Thymus (tissue), 11 donors: ENCODE measurements at regions not wholly inside any gene's neighbourhood (a gene's known extent, or its start where the extent isn't known, plus 50 kb on each side); places are given as distances from the start of the nearest gene placed in this dataset.

Source experiments
- DNase-seq, 9 donors: peaks; one replicate each; pipeline ENCODE4 v3.0.0-alpha.2; 2013; ENCODE audit warnings: low spot score in 9 of 9, low read depth in 6 of 9, missing footprints in 1 of 9
- H3K27ac ChIP-seq, 2 donors: one replicate each; pipeline ENCODE4 v1.5.1; 2013; ENCODE audit warnings: control low read depth in 1 of 2, low read depth in 1 of 2, low read length in 1 of 2, mild to moderate bottlenecking in 1 of 2, moderate library complexity in 1 of 2
- H3K27me3 ChIP-seq, 2 donors: one replicate each; pipeline ENCODE4 v1.5.1; 2013; ENCODE audit warnings: low read length in 1 of 2; ENCODE audit not compliant: control insufficient read depth in 2 of 2, insufficient read depth in 1 of 2
- H3K36me3 ChIP-seq, 2 donors: one replicate each; pipeline ENCODE4 v1.5.1; 2013; ENCODE audit warnings: low read length in 1 of 2, mild to moderate bottlenecking in 1 of 2, moderate library complexity in 1 of 2; ENCODE audit not compliant: control insufficient read depth in 2 of 2, insufficient read depth in 2 of 2
- H3K4me1 ChIP-seq, 2 donors: one replicate each; pipeline ENCODE4 v1.5.1; 2013; ENCODE audit warnings: low read length in 2 of 2; ENCODE audit not compliant: control insufficient read depth in 2 of 2, insufficient read depth in 2 of 2
- H3K4me3 ChIP-seq, 2 donors: one replicate each; pipeline ENCODE4 v1.5.1; 2013; ENCODE audit warnings: low read length in 2 of 2, control low read depth in 1 of 2, mild to moderate bottlenecking in 1 of 2
- H3K9me3 ChIP-seq, 2 donors: one replicate each; pipeline ENCODE4 v1.5.1; 2013; ENCODE audit warnings: low read length in 1 of 2, mild to moderate bottlenecking in 1 of 2; ENCODE audit not compliant: control insufficient read depth in 2 of 2, insufficient read depth in 1 of 2
- WGBS: extraction: QIAGEN DNeasy Blood & Tissue Kit; methylation state at CpG from one replicate; pipeline ENCODE4 v1.1.7; 2013; 5-methylcytosine and 5-hydroxymethylcytosine counted together
- donor health status: healthy.

DNA sequence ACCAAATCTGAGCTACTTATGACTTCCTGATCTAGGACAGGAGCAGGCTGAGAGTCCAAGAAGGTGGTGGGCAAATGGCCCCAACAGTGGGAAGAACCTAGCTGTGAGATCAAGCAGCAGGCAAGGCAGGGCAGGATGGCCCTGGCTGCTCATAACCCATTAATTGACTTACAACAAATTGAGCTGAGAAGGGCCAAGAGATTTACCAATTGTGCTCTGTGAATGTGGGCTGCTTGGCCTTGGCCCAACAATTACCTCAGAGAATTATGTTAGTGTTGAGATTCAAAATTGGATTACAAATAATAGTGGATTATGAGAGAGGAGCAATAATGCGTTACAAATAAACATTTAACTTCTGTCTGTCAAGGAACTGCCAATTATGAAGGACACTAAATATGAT is 956.5 kb downstream of the KCNMA1 start:
- Histone ChIP-seq H3K27ac (no peak overlapping the region), H3K36me3 (no peaks in the 10 kb centered on the region), H3K9me3 (no peaks in the 10 kb centered on the region), H3K4me1 (no peaks in the 10 kb centered on the region), H3K27me3 (no peaks in the 10 kb centered on the region), H3K4me3 (no peak overlapping the region)
- no peak for DNase-seq
- WGBS = 96% methylated on average over 1 of the region's 1 CpG

DNA sequence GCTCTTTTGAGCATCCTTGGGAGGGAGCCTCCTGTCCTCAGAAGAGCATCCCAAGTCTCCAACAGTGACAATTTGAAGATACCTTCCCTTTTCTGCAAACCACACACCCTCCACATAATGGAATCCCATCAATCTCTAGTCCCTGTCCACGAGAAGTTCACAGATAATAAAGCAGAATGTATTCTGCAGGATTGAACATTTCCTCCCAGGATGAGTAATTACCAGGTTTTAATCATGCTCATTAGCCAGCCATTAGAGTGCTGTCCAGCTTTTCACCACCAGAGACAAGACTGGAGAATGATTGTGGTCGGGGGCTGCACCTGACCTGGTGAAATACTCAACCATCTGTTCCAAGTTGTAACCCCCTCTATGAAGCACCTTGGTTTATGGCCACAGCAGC is 958.6 kb downstream of the KCNMA1 start:
- H3K4me1 ChIP-seq = no peaks in the 10 kb centered on the region
- WGBS = 79% methylated on average over 2 of the region's 2 CpGs
- H3K4me3 ChIP-seq = no peak overlapping the region
- H3K27me3 ChIP-seq = no peaks in the 10 kb centered on the region
- no peaks in the 10 kb centered on the region for H3K36me3 ChIP-seq
- H3K9me3 ChIP-seq = no peaks in the 10 kb centered on the region
- no peak for DNase-seq
- no peak overlapping the region for H3K27ac ChIP-seq

DNA sequence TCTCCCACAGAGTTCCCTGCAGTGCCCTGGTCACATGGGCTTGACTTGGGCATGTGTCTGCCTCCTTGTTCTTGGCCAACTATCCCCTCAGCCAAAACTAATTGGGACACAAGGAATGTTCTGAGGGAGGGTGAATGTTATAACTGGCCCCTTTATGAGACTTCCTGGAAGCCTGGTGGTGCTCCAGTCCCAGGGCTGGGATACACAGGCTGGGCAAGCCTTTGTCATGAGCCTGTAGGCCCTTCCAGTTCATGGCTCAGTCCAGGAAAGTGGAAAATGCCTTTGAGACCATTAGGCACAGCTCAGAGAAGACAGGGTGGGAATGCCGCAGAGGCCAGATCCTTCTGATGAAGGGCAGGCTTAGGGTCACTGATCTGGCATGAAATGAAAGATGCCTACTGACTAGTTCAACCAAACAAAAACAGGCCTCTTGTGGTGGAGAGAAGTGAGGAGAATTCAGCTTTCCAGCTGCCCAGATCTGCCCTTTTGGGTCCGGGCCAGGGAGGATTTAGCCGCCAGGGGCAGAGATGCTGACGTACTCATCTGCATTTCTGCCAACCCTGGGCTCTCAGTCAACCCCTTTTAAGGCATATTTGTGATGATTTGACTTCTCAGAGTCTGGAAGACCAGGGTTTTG is 961.5 kb downstream of the KCNMA1 start:
- 90% methylated on average over 4 of the region's 4 CpGs for WGBS
- no peak for DNase-seq
- no peaks in the 10 kb centered on the region for H3K36me3 ChIP-seq
- H3K27me3 ChIP-seq = no peaks in the 10 kb centered on the region
- no peak overlapping the region for H3K4me3 ChIP-seq
- no peaks in the 10 kb centered on the region for H3K4me1 ChIP-seq
- no peaks in the 10 kb centered on the region for H3K9me3 ChIP-seq
- H3K27ac ChIP-seq = no peak overlapping the region

DNA sequence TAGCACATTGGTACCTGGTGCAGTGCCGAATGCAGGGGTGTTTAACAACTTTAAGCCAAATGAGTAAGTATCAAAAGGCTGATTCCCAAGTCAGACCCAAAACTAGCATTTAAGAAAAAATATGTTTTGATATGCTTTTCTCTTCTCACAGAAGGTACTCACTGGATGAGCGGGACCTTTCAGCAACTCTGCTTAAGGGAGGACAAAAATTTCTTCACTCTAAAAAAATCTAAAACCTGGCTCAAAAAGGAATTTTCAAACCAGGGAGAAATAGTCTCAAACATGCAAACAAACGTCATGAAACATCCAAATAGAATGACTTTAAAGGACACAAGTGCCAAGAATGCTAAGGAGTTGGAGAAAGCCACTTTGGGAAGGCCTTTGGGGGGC is 962.1 kb downstream of the KCNMA1 start:
- 84% methylated on average over 3 of the region's 3 CpGs for WGBS
- H3K4me3 ChIP-seq = no peak overlapping the region
- no peaks in the 10 kb centered on the region for H3K4me1 ChIP-seq
- H3K36me3 ChIP-seq = no peaks in the 10 kb centered on the region
- no peak for DNase-seq
- H3K27ac ChIP-seq = no peak overlapping the region
- no peaks in the 10 kb centered on the region for H3K9me3 ChIP-seq
- H3K27me3 ChIP-seq = no peaks in the 10 kb centered on the region

DNA sequence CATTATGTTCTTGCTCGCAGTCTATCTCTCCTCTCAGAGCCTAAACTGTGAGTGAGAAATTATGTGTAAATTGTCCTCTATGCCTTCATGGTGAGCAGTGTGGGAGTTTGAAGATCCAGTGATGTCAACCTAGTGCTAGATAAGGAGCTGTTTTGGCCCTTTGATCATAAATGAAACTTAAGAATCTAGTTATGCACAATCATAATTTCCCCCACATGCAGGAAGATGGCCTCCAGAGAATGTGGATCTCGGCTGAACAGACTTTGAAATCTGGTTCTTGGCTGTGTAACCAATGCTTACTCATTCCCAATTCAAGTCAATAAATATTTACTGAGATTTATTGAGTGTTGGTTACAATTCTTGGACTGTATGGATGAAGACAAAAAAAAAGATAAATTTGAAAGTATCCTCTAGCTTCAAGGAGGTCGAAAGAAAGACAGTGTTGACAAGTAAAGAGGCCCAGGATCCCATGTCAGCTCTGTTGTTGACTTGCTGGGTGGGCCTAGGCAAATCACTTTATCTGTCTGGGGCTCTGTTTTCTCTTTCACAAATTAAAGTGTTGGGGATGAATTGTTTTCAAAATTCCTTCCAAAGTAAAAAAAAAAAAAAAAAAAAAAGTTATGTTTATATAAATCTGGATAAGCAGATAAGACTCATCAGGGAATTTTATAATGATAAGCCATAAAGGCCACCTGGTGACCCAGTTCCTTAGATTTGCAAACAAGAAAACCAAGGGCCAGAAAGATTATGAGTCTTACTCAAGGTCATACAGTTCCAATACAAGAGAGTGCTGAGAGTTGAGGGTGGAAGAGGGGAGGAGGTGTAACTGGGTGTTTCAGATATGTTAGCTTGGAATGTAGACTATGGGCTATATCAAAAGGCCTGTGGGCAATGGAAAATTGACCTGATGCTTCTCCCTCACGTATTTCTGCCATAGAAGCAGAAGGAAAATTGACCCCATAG is 969.9 kb downstream of the KCNMA1 start:
- Histone ChIP-seq H3K4me1 (no peaks in the 10 kb centered on the region), H3K27ac (no peak overlapping the region), H3K4me3 (no peak overlapping the region), H3K9me3 (no peaks in the 10 kb centered on the region), H3K27me3 (no peaks in the 10 kb centered on the region), H3K36me3 (no peaks in the 10 kb centered on the region)
- no peak for DNase-seq
- WGBS = 85% methylated on average over 4 of the region's 4 CpGs

DNA sequence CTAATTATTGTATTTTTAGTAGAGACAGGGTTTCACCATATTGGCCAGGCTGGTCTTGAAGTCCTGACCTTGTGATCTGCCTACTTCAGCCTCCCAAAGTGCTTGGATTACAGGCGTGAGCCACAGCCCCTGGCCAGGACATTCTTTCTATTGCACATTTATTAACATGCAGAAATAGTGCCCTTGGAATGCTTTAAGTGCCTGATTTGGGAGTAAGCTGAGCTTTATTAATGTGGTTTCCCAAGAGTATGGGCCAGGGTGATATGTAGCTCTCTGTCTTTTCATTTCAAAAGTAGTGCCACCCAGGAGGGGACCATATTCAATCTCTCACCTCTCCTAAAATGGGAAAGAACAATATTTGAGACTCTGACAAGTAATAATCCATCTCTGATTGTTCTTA is 970.7 kb downstream of the KCNMA1 start:
- no peaks in the 10 kb centered on the region for H3K36me3 ChIP-seq
- 94% methylated on average over 1 of the region's 1 CpG for WGBS
- no peak overlapping the region for H3K27ac ChIP-seq
- no peaks in the 10 kb centered on the region for H3K9me3 ChIP-seq
- H3K4me1 ChIP-seq = no peaks in the 10 kb centered on the region
- H3K4me3 ChIP-seq = no peak overlapping the region
- H3K27me3 ChIP-seq = no peaks in the 10 kb centered on the region
- no peak for DNase-seq

DNA sequence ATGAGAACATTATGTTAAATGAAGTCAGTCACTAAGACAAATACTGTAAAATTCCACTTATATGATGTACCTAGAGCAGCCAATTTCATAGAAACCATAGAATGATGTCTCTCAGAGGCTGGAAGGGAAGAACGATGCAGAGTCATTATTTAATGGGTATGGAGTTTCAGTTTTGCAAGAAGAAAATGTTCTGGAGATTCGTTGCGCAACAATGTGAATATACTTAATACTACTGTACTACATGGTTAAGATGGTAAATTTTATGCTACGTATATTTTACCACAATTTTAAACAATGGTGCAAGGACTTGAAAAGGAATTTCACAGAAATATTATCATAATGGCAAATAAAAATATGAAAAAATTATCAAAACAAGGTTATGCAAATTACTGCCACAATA is 972.6 kb downstream of the KCNMA1 start:
- no peaks in the 10 kb centered on the region for H3K9me3 ChIP-seq

DNA sequence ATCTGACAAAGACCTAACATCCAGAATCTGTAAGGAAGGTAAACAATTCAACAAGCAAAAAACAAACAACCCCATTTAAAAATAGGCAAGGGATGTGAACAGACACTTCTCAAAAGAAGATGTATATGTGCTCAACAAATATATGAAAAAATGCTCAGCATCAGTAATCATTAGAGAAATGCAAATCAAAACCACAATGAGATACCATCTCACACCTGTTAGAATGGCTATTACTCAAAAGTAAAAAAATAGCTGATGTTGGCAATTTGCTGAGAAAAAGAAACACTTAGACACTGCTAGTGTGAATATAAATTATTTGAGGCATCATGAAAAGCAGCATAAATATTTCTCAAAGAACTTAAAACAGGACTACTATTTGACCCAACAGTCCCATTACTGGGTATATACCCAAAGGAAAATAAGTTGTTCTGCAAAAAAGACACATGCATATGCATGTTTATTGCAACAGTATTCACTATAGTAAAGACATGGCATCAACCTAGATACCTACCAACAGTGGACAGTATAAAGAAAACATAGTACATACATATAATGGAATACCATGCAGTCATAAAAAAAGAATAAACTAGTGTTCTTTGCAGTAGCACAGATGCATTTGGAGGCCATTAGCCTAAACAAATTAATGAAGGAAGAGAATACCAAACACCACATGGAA is 980.1 kb downstream of the KCNMA1 start:
- Histone ChIP-seq H3K9me3 (no peaks in the 10 kb centered on the region), H3K4me3 (no peak overlapping the region), H3K27me3 (no peaks in the 10 kb centered on the region), H3K4me1 (no peaks in the 10 kb centered on the region), H3K27ac (no peak overlapping the region), H3K36me3 (no peaks in the 10 kb centered on the region)
- no peak for DNase-seq

More for the DNA sequence above, 972.6 kb downstream of the KCNMA1 start:
- 94% methylated on average over 4 of the region's 4 CpGs for whole genome bisulfite sequencing
- Histone ChIP-seq H3K27ac (no peak overlapping the region), H3K27me3 (no peaks in the 10 kb centered on the region), H3K36me3 (no peaks in the 10 kb centered on the region), H3K4me3 (no peak overlapping the region), H3K4me1 (no peaks in the 10 kb centered on the region)
- DNase-seq = no peak

DNA sequence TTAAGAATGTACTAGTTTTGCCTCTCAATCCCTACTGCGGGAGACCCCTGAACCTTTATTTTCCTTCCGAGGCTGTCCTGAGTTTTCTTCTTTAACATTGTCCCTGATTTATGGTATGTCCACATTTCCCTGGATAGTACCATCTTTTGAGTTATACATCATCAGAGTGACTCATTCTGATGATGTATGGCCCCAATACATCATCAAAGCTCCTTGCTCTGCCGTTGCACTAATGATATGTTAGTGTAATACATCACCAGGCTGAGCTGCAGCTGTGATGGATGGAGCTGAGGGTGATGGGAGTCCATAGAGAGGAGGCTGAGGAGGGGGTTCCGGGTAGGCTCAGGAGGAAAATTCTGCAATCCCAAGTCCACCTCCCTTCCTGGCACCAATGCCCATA is 986.5 kb downstream of the KCNMA1 start:
- H3K27ac ChIP-seq = no peak overlapping the region
- WGBS = 87% methylated on average over 4 of the region's 4 CpGs
- H3K4me1 ChIP-seq = no peaks in the 10 kb centered on the region
- H3K9me3 ChIP-seq = no peaks in the 10 kb centered on the region
- DNase-seq = no peak
- no peaks in the 10 kb centered on the region for H3K36me3 ChIP-seq
- no peaks in the 10 kb centered on the region for H3K27me3 ChIP-seq
- no peak overlapping the region for H3K4me3 ChIP-seq
